HG03521 (cell line): ENCODE measurements at regions not wholly inside any gene's neighbourhood (a gene's known extent, or its start where the extent isn't known, plus 50 kb on each side); places are given as distances from the start of the nearest gene placed in this dataset.
"Not testable (repeated sequence)": the region's sequence is repeated elsewhere in the genome, so short reads cannot be mapped to it uniquely, and the experiment has no call there.

Experiments
- ATAC-seq: cut with Tn5 transposase; IDR thresholded peaks from one replicate; pipeline ENCODE4 v1.9.1; 2021; ENCODE audit warnings: mild to moderate bottlenecking, moderate library complexity; ENCODE audit not compliant: unreplicated experiment

- ATAC-seq: no peak
Measured at GRCh38 chrX:46235778-46236177, 309.4 kb downstream of the ZNF674 start.

- no peak for ATAC-seq
Measured at GRCh38 chrX:46234775-46235174, 310.4 kb downstream of the ZNF674 start.

DNA sequence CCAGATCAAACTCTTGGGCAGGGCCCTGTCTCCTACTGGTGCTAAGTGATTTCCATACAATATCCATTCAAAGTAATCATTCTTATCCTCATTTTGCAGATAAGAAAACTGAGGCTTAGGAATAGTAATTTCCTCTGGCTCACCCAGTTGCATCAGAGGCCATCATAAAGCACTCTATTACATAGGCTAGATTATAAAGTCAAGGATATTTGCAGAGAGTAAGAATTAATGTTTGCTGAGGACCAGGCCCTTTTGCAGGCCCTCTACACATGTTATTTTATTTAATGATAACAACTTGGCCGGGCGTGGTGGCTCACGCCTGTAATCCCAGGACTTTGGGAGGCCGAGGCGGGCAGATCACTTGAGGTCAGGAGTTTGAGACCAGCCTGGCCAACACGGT lies 316.8 kb downstream of the ZNF674 start:
- no peak for ATAC-seq

DNA sequence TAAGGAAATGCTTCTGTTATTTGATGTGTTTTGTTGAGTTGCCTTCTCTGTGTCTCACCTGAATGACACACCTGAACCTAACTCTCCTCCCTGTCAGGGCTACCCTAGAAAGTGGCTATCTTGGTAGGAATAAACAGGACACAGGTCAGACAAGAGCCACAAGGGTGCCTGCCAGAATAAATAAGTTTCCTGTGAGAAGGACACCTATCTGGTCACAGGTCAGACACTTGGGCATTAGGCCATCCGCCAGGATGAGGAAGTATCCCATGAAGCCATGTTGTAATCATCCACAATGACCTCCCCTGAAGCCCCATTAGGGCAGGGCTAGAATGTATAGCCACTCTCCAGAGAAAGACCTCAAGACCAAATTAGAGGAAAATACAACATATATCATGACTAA lies 318.8 kb downstream of the ZNF674 start:
- ATAC-seq: no peak

GRCh38 chrX:46223499-46223898 lies 321.7 kb downstream of the ZNF674 start:
- not testable (repeated sequence) for ATAC-seq

GRCh38 chrX:46220822-46221221 lies 324.4 kb downstream of the ZNF674 start:
- no peak for ATAC-seq

- no peak for ATAC-seq
Measured at GRCh38 chrX:46218373-46218772, 326.8 kb downstream of the ZNF674 start.

GRCh38 chrX:46216406-46216805 lies 328.8 kb downstream of the ZNF674 start:
- no peak for ATAC-seq

GRCh38 chrX:46211079-46211478 lies 334.1 kb downstream of the ZNF674 start:
- no peak for ATAC-seq

DNA sequence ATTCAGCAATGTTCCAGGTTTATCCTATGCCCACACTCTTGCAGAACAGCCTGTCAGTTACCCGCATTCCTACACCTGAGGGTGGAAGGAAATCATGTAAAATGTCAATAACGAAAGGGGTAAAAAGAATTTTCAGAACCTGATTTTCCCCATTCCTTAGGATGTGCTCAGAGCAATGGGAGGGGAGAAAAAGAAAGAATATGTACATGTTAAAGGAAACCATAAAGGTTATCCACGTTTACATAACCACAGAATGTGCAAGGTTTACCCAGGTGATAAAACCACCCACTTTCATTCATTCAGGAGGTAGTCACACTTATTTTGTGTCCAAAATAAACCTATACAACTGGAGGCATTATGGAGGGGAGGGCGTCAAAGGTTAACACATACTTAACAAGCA lies 335.5 kb downstream of the ZNF674 start:
- ATAC-seq: no peak

GRCh38 chrX:46209037-46209436 lies 336.2 kb downstream of the ZNF674 start:
- ATAC-seq: no peak

GRCh38 chrX:46208225-46208854 lies 336.9 kb downstream of the ZNF674 start:
- ATAC-seq: peak; percentile 50

DNA sequence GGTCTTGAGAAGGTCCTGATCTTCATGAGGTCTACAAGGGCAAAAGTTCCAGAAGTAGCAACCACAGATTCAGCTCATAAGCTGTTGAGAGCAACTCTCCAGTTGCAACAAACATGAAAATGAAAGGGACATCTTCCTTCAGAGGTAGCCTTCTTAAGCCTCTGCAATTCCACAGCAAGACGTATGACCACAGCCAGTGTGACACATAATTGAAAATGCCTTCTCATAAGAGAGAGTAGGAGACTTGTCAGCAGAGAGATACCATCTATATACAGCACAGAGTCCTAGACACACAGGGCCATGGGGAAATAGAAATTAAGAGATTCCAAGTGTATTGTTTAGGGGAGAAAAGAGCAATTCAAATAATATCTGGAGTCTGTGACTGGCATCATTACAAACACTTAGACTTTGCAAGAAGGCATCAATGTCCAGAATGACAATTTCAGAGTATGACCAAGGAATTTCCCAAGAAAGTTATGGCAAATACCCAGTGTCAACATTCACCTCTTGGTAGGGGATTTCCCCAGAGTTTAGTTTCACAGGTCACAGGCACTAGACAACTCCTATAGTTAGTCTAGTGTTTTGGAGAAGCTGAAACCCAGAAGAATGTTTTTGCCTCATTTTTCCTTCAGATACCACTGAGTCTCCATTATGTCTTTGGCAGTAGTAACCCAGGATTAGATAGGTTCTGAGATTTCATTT lies 340.3 kb downstream of the ZNF674 start:
- ATAC-seq: no peak

- ATAC-seq: no peak
Measured at GRCh38 chrX:46202733-46203514, 342.3 kb downstream of the ZNF674 start.

- no peak for ATAC-seq
Measured at GRCh38 chrX:46200413-46200812, 344.8 kb downstream of the ZNF674 start.

GRCh38 chrX:46198858-46199257 lies 346.4 kb downstream of the ZNF674 start:
- no peak for ATAC-seq

DNA sequence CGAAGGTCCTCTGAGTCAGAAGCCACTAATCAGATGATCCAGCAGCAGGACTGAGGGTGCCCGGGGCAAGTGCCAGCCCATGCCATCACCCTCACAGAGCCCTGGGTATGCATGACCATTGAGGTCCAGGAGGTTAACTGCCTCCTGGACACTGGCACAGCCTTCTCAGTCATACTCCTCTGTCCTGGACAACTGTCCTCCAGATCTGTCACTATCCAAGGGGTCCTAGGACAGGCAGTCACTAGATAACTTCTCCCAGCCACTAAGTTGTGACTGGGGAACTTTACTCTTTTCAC lies 358.5 kb downstream of the ZNF674 start:
- ATAC-seq: not testable (repeated sequence)

DNA sequence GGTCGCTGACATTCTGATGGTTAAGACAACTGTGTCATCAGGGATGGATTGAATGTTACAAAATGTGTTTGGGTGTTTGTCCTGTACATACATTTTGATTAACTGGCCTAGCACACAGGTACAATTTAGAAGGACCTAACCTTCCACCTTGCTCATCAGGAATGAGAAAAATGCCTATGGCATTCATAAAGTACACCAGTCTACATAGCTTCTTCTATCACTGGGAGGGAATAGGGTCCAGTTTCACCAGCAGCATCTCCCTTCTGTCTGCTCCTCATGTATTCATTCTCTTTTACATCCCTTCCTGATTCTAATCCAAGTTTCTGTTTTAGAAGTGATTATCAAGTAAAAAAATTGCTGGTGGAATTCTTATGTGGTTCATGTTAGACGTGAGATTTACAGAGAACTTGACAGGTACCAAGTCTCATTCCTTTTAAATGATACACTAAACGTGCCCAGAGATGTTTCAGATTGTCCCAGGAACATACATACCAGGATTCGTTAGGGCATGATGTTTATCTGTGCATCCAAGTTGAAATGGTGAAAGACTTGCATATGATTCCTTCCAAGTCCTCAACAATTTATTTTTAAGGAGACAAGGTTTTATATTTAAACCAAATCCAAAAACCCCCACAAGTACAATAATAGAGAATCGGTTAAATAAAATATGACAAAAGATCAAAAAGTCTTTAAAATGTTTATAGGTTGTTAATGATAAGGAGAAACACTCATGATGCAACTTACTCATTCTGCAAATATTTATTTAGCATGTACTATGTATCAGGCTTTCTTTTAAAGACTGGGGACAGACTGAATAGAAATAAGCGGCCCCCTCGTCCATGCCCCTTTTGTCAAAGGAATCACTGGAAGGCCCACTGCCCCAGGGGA lies 359.1 kb downstream of the ZNF674 start:
- ATAC-seq: no peak

- no peak for ATAC-seq
Measured at GRCh38 chrX:46184749-46185148, 360.5 kb downstream of the ZNF674 start.

GRCh38 chrX:46180258-46180687 lies 364.9 kb downstream of the ZNF674 start:
- peak; percentile 84 for ATAC-seq

DNA sequence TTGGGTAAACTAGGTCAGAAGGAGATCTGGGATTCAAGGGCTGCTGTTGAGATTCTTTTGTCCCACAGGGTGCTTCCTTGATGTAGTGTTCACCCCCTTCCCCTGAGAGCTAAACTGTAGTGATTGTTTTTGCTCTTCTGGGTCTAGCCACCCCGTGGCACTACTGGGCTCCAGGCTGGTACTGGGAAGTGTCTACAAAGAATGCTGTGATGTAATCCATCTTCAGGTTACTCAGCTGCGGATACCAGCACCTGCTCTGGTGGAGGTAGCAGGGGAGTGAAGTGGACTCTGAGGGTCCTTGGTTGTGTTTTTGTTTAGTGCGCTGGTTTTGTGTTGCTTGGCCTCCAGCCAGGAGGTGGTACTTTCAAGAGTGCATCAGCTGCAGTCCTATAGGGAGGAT lies 365.5 kb downstream of the ZNF674 start:
- no peak for ATAC-seq
